GF-D8 (cell line): ENCODE measurements at regions not wholly inside any gene's neighbourhood (a gene's known extent, or its start where the extent isn't known, plus 50 kb on each side); places are given as distances from the start of the nearest gene placed in this dataset.
A peak's percentile ranks its signal among the peaks of the same experiment; 100 is the strongest.
"Not testable (repeated sequence)": the region's sequence is repeated elsewhere in the genome, so short reads cannot be mapped to it uniquely, and the experiment has no call there.

Experiments used
- DNase-seq: peaks from one replicate; lab custom pipeline; 2025; lab: John Stamatoyannopoulos, UW

DNA sequence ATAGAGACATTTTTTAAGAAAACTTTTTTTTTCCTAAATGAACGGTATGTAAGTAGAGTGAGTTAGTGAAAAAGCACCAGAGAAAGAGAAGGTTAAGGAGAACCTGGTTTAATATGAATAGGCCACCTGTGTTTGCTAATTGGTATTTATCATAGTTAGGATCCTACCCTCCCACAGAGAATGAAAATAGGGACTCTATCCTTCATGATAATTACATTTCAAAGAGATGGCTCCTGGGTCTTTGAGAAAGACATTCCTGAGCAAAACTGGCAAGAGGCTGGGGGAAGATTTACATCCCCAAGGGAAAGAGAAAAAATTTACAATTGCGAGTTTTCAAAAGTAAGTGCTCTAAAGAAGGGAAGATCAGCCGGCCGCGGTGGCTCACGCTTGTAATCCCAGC is 1284.5 kb downstream of the SLITRK1 start:
- DNase-seq, result no peak

DNA sequence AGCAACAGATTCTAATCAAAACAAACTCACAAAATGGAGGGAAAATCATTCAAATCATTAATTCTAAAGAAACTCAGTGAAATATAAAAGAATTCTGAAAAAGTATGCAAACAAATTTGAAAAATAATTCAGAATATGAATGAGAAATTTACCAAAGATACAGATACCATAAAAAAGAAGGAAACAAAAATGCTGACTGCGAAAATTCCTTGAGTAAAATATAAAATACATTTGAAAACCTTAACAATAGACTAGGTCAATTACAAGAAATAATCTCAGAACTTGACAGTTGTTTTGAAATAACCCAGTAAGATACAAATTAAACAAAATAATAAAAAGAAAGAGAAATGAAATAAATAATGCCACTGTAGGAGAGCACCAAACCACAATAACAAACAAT is 1289.0 kb downstream of the SLITRK1 start:
- DNase-seq, result no peak

DNA sequence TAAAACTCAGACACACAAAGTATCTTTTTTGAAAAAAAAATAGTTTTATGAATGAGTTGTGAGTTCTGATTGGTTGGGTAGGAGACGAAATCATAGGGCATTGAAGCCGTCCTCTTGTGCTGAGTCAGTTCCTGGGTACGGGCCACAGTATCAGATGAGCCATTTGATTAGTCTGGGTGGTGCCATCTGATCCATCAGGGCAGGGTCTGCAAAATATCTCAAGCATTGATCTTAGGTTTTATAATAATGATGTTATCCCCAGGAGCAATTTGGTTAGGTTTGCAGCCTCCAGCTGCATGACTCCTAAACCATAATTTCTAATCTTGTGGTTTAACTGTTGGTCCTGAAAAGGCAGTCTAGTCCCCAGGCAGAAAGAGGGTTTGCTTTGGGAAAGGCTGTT is 1310.6 kb downstream of the SLITRK1 start:
- no peak for DNase-seq

DNA sequence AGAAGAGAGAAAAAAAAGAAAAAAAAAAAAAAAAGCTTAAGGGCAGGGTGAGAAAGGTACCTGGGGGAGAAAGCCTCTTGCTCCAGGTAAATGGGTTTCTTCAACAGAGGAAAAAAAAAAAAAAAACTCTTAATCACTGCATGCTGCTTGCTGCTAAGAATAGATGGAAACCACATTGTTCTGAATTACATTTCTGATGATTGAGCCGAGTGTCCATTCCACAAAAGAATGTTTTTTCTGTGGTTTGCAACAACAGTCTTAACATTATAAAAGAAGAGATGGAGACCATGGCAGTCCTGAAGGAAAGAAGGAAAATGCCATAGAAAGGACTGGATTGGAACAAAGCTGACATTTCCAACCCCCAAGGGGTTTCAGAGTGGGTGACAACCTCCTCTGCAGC is 1312.7 kb downstream of the SLITRK1 start:
- no peak for DNase-seq

DNA sequence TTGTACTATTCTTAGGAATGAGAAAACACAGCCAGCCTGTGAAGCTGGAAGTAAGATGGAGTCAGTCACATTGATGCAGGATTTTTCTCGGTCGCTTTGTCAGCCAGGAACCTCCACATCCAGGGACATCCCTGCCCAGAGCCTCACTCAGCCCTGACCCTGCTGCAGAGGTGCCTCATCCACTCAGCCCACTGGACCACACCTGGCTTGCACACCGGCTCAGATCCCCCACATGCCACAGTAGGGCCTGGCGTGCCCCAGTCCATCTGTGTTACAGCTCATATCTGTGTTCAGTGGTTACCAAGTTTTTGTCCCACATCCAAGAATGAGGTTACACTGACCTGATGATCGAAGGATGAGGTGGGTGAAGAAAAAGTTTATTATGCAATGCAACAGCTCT is 1315.4 kb downstream of the SLITRK1 start:
- no peak for DNase-seq

DNA sequence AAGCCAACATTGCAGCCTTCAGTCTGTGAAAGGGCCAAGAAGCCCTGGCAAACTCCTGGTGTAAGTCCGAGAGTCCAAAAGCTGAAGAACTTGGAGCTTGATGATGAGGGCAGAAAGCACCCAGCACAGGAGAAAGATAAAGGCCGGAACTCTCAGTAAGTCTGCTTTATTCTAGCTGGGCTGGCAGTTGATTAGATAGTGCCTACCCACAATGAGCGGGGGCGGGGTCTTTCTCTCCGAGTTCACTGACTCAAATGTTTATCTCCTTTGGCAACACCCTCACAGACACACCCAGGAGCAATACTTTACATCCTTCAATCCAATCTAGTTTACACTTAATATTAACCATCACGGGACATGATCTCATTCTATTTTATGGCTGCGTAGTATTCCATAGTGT is 1317.1 kb downstream of the SLITRK1 start:
- no peak for DNase-seq

DNA sequence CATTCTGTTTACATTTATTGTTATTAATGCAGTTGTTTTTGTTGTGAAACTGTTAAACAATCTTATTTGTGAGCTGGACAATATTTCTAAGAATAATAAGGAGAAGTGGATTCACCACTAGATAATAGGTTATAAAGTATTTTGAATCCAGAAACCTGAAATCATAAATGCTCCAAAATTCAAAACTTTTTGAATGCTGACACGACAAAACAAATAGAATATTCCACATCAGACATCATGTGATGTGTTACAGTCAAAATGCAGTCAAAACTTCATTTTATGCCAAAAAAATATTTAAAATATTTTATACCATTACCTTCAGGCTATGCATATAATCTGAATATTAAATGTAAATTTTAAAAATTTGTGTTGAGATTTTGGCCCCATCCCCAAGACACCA is 1321.4 kb downstream of the SLITRK1 start:
- no peak for DNase-seq

DNA sequence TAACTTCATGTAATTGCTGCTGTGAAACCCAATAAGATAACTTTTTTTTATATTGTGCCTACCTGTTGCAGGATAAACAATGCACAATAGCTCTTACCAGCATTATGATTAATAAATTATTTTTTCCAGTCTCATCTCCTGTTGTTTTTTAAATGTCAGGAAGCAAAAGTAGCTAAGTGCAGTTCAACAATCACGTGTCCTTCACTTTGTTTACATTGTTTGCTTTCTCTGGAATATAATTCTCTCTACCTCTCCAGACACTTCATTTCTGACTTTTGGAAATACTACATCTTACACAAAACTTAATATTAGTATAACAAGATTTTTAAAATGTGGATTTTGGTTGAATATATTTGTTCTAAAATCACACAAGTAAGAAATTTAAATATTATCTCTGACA is 1359.4 kb downstream of the SLITRK1 start:
- DNase-seq, result no peak

DNA sequence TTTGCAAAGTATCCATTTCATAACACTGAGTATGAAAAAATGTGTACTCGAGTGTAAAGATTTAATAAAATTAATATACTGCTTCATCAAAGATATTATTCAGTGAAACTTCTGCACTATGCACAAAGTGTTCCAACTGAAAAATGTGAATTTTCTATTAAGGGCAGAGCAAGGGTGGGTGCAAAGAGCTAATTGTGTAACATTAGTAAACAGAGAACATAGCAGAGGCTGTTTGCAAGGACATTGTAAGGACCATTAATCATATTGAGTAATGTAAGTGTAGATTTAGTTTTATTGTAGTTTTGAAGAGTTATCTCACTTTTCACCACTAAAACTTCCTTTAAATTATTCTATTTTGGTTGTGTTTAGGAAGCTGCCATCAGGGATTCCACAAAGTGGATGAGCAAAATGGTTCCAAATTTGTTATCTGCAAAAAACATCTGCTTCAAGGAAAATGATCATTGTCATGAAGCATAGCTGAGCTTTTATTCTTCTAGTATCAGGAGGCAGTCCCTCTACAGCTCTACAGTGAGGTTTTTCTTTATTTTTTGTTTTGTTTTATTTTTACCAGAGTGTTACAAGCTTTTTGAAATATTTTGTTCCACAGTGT is 1375.4 kb downstream of the SLITRK1 start:
- DNase-seq, result no peak

DNA sequence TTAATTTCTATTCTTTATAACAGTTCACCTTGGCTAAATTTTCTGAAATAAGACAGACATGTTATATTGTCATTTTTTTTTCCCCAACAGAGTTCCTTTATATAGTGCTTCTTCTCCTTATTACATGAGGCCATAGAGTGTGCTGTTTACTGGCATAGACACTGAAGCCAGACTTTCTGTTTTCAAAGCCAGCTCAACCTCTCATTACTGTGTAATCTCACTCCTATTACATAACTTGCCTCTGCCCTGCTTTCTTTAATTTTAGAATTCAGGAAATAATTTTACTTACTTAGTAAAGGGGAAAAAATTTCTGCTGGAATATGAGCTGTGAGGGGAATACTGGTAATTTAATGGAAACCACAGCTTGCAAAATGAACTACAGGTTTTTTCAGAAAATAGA is 1380.4 kb downstream of the SLITRK1 start:
- no peak for DNase-seq

DNA sequence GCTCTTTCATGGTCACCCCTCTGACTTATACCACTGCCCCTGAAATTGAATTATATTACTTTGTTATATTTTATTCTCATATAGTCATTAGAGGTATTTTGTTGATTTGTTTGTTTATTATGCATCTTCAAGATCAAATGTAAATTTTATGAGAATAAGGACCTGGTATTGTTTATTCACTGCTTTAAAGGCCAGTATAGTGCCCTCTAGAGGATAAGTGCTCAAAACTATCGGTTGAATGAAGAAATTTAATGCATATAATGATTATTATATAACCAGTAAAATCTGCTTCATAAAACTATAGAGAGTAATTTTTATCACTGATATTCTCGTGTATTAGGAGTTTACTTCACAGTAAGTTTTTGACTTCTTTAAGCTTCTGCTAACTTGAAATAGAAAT is 1401.9 kb downstream of the SLITRK1 start:
- no peak for DNase-seq

DNA sequence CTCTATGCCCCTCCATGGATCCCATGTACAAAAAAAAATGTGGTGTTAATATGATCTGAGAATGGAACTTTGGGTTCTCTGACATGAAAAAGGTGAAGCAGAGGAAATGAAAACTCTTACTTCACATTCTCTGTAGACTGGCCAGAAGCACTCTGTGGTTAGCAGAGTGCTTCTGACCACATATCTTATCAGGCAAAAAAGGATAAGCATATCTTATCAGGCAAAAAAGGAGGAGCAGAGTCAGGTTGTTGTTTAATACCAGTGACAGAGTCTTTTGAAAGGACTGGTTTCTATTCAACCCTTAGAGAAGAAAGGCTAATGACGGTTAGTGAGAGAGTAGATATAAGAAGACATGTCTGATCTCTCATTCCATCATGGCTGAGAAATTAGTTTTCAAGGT is 1404.8 kb downstream of the SLITRK1 start:
- DNase-seq, result peak; percentile 16

DNA sequence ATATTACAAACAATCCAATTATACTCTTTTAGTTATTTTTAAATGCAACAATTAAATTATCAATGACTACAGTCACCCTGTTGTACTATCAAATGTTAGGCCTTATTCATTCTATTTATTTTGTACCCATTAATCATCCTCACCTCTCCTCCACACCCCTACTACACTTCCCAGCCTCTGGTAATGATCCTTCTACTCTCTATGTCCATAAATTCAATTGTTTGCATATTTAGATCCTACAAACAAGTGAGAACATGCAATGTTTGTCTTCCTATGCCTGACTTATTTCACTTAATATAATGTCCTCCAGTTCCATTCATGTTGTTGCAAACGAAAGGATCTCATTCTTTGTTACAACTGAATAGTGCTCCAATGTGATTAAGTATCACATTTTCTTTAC is 1414.6 kb downstream of the SLITRK1 start:
- no peak for DNase-seq

DNA sequence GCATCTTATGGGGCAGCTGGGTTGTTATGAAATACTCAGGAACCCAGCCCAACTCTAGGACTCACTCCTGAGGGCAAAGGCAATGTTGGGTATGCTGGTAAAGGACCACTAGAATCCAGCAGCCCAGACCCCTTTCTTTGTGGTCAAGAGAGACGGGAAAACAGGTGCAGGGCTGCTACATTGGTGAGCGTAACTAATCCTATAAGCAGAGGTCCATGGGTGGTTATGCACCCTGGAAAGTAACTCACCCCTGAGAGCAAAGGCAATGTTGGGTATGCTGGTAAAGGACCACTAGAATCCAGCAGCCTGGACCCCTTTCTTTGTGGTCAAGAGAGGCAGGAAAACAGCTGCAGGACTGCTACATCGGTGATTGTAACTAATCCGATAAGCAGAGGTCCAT is 1422.7 kb downstream of the SLITRK1 start:
- DNase-seq, result not testable (repeated sequence)

DNA sequence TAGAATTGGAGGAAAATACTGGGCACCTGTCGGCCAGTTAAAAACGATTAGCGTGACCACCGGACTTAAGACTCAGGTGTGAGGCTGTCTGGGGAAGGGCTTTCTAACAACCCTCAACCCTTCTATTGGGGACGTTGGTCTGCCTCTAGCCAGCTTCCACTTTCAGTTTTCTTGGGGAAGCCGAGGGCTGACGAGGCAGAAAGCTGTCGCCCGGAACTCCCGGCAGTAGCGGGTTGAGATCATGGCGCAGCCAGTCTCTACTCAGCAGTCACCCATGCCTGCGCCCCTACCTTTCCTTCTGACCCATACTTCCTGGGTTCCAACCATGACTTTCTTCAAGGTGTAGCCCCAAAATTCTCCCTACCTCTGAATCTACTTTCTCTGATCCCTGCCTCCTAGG is 1424.1 kb downstream of the SLITRK1 start:
- DNase-seq, result no peak

DNA sequence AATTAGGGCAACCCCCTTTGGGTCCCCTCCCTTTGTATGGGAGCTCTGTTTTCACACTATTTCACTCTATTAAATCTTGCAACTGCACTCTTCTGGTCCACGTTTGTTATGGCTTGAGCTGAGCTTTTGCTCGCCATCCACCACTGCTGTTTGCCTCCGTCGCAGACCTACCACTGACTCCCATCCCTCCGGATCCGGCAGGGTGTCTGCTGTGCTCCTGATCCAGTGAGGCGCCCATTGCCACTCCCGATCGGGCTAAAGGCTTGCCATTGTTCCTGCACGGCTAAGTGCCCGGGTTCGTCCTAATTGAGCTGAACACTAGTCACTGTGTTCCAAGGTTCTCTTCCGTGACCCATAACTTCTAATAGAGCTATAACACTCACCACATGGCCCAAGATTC is 1424.7 kb downstream of the SLITRK1 start:
- DNase-seq, result not testable (repeated sequence)

DNA sequence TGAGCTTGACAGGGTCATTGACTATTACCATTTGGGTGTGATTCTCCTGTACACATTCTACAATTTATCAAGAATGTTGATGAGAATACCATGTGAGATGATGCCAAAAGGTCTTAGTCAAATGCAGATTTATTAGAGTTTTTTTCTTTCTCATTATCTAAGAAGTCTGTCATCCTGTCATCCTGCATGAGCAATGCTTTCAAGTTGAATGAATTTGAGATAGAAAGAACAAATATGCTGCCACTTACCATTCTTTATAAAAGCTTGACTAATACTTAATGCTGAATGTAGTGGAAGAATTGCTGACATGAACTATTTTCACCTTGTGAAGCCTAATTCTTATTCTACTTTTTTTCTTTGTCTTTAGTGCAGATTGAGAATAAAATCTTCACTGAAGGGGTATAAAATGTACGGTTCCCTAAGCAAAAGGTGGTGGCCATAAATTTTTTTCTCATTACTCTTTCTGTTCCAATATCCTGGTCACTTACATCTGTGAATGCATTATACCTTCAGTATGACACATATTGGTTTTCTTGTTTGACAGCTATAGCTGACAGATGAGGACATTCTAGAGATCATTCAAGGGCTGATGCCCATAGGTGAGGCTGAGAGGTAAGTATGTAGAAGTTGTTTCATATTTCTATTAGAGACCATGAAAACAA is 1434.7 kb downstream of the SLITRK1 start:
- DNase-seq, result no peak

DNA sequence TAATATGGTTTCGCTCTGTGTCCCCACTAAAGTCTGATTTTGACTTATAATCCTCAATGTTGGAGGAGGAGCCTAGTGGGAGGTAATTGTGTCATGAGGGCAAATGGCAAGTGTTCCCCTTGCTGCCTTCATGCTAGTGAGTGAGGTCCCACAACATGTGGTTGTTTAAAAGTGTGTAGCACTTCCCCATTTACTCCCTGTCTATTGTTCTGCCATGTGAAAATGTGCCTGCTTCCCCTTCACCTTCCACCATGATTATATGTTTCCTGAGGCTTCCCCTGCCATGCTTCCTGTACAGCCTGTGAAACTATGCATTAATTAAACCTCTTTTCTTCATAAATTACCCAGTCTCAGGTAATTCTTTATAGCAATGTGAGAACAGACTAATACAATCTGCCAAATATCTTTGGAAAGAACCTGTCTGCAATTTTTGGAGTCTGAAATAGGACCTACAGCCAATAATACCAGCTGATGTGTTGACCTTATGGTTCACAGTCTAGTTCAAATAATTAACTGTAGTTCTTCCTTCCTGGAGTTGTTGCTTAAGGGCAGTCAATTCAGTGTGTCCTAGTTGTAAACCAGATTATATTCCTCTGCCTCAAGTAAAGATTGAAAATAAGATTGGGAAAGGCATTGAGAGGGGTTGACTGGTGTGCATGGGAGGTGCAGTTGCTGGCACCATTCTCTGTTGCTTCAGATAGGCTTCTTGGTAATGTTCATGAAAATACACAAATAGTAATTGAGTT is 1442.9 kb downstream of the SLITRK1 start:
- DNase-seq, result no peak

DNA sequence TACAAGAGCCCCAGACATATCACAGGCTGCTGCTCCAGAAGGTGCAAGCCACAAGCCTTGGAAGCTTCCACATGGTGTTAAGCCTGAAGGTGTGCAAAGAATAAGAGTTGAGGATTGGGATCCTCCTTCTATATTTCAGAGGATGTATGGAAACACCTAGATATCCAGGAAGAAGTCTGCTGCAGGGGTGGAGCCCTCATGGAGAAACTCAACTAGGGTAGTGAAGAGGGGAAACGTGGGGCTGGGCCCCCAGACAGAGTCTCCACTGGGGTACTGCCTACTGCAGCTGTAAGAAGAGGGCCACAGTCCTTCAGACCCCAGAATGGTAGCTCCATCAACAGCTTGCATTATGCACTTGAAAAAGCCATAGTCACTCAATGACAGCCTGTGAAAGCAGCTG is 1444.0 kb downstream of the SLITRK1 start:
- no peak for DNase-seq

DNA sequence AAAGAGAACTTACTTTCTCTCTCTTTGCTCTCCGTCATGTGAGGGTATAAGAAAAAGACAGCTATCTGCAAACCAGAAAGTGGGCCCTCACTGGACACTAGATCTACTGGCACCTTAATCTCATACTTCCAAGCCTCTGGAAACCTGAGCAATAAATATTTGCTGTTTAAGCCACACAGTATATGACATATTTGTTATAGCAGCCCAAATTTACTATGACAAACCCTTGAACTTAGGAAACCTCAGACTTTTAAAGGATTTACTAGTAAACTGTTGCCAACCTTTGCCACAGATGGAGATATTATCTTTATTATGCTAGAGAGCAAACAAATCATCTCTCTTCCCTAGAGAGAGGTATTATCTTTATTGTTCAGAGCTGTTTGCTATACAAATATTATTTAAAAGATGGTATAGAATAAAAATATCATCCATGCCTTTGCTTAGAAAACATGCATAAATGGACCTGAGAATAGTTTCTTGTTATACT is 1446.1 kb downstream of the SLITRK1 start:
- no peak for DNase-seq

DNA sequence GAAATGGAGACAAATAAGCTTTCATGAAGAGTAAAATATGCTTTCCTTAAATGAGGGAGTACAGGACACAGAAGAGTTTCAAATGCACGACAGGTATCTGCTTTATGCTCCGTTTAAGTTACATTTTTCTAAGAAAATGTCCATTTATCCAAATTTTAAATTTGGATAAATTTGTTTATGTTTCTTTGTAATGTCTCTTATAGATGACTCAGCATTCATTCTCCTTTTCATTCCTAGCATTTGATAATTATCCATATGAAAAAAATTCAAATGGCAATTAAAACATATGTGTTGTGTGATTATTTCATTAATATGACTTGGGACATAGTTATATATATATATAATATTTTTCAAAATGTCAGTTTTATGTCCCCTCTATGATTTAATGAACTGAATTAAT is 1449.3 kb downstream of the SLITRK1 start:
- DNase-seq, result no peak

DNA sequence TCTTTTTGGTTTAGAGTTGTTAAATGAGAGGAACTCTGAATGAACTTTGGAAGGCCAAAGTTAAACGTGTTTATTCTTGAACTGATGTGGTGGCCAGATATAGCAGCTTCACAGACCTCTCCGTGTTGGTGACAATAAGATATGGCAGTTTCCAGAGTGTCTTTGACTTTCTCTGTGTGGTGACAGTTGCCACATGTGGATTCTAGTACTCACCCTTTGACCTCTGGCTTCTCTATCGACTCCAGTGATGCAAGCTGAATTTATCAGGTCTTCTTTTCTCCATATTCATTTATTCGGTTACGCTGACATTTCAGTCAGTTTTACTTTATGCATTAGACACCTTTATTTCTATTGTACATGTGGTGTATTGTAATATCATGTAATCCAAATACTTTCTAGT is 1469.5 kb downstream of the SLITRK1 start:
- no peak for DNase-seq

DNA sequence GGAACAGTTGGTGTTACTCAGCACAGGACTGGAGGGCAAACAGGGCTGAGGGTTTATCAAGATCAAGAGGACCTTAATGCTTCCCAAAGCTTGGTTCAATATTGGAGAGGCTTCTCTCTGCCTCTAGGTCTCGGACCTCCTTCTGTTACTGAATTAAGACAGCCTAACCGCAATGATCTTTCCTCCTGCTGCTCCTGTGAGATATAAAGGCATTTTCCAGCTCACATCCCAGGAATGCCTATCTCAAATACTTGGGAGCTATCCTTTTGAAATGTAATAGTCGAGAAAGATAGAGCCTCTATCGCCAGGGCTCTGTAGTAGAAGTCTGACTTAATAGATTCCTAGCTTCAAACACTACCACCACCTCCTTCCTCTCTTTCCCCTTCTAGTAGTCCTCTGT is 1475.0 kb downstream of the SLITRK1 start:
- DNase-seq, result no peak
